HG03064 (cell line): ENCODE measurements at regions not wholly inside any gene's neighbourhood (a gene's known extent, or its start where the extent isn't known, plus 50 kb on each side); places are given as distances from the start of the nearest gene placed in this dataset.
"Not testable (repeated sequence)": the region's sequence is repeated elsewhere in the genome, so short reads cannot be mapped to it uniquely, and the experiment has no call there.

Source experiments
- ATAC-seq: cut with Tn5 transposase; IDR thresholded peaks from one replicate; pipeline ENCODE4 v1.9.1; 2021; ENCODE audit warnings: low read depth; ENCODE audit not compliant: unreplicated experiment

DNA sequence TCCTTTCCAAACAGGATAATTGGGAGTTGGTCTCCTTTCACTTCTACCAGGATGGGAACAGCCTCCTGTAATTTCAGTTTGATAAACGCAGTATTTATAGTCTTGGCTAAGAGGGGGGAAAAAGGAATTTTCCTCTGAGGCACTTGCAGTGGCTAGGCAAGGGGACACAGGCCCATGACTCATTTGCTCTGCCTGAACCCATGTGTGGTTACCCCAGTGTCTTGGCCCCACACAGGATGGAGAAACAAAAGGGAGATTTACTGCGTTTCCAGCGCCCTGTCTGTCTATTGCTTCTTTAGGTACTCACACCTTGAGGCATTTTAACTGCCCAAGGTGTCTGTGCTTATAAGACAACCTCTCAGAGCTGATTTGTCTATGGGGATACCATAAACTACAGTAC is 74.8 kb upstream of the NEDD9 start:
- no peak for ATAC-seq

GRCh38 chr6:11304946-11305345 is 72.5 kb upstream of the NEDD9 start:
- no peak for ATAC-seq

- ATAC-seq, result not testable (repeated sequence)
Observed at GRCh38 chr6:11299876-11300428, 67.5 kb upstream of the NEDD9 start.

DNA sequence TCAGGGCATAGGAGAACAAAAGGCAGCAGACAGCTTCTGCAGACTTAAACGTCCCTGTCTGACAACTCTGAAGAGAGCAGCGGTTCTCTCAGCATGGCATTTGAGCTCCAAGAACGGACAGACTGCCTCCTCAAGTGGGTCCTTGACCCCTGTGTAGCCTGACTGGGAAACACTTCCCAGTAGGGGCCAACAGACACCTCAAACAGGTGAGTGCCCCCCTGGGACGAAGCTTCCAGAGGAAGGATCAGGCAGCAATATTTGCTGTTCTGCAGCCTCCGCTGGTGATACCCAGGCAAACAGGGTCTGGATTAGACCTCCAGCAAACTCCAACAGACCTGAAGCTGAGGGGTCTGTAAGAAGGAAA is 66.9 kb upstream of the NEDD9 start:
- ATAC-seq, result not testable (repeated sequence)

- ATAC-seq, result no peak
Observed at GRCh38 chr6:11298651-11299420, 66.4 kb upstream of the NEDD9 start.

GRCh38 chr6:11297376-11297729 is 64.9 kb upstream of the NEDD9 start:
- no peak for ATAC-seq

DNA sequence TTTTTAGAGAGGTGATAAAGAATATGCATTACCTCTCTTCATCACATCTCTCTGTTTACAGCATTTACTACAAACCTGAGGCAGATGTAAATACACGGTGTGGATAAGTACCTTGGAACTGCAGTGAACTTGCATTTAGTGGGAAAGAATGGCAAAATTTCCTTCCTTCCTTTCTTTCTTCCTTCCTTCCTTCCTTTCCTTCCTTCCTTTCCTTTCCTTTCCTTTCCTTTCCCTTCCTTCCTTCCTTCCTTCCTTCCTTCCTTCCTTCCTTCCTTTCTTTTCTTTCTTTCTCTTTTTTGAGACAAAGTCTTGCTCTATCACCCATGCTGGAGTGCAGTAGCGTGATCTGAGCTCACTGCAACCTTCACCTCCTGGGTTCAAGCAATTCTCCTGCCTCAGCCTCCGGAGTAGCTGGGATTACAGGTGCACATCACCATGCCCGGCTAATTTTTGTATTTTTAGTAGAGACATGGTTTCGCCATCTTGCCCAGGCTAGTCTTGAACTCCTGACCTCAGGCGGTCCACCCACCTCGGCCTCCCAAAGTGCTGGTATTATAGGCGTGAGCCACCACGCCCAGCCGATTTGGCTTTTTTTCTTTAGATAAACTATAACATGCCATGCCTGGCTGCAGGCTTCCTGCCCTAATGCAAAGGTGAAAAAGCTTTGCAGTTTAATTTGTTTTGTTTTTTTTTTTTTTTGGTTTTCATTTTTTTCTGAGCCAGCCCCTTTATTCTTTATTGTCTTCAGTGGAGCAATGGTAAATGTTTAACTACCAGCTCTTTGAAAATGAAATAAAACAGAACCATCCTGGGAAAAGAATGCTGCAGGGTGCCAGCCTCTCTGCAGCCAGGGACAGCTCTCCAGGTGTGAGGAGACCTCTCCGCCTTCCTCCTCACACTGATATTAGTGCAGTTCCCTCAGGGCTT is 64.2 kb upstream of the NEDD9 start:
- ATAC-seq, result no peak

DNA sequence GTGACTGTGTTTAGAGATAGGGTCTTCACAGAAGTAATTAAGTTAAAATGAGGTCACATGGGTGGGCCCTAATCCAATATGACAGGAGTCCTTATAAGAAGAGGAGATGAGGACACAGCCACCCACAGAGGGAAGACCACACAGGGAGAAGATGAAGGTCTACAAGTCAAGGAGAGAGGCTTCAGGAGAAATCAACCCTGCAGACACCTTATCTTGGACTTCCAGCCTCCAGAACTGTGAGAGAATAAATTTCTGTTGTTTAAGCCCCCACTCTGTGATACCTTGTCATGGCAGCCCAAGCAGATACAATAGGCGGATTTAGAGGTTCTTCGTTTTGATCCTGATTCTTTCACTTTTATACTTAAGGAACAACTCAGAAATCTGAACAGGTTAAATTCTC is 63.5 kb upstream of the NEDD9 start:
- no peak for ATAC-seq

DNA sequence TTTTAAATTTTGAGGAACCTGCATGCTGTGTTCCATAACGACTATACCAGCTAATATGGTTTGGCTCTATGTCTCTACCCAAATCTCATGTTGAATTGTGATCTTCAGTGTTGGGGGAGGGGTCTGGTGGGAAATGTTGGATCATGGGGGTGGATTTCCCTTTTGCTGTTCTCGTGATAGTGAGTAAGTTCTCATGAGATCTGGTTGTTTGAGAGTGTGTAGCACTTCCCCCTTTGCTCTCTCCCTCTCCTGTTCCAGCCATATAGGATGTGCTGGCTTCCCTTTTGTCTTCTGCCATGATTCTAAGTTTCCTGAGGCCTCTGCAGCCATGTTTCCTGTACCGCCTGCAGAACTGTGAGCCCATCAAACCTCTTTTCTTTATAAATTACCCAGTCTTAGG is 61.8 kb upstream of the NEDD9 start:
- ATAC-seq, result no peak

DNA sequence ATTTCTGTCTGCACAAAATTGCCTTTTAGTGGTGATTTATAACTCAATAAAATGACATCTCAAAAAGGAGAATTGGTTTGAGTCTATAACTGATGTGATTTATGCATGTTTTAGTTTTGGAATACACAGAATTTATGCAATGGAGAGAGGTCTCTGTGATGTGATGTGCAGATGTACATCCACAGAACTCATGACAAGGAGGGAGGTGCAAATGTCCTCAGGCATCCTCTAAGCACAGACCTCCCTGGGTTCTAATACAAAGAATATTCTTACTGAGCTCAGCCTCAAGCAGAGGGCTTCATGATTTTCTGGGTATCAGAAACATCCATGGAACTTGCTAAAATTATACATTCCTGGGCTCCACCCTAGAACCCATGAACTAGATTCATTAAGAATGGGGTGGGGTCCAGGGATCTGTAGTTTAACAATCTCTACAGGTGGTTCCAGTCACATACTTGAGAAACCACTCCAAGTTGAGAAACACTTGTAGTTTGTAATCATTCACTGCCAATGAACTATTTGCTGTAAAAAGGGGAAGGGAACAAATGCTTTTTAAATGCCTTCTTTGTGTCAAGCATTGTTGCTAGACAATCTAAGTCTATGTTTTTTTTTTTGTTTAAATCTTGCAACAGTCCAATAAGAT is 60.2 kb upstream of the NEDD9 start:
- ATAC-seq, result no peak

GRCh38 chr6:11292091-11292490 is 59.6 kb upstream of the NEDD9 start:
- no peak for ATAC-seq

GRCh38 chr6:11291582-11291981 is 59.1 kb upstream of the NEDD9 start:
- no peak for ATAC-seq

DNA sequence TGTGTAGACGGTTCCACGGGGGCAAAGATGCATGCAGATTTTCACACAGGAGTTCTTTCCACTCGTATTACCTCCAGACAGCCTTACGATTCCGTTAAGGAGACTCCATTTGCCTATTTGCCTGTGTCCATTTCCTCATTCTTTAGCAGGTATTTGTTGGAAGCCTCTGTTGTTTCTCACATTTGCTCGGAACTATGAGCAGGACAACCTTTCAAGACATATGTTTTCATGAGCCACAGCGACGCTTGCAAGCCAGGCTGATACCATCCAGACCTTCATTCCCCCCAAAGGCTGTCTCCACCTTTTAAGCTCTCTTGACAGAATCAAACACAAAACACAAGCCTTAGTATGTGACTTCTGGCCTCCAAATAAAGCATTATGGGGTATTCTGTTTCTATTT is 57.6 kb upstream of the NEDD9 start:
- no peak for ATAC-seq

- ATAC-seq, result no peak
Observed at GRCh38 chr6:11288065-11288464, 55.6 kb upstream of the NEDD9 start.

- ATAC-seq, result no peak
Observed at GRCh38 chr6:11284996-11285395, 52.5 kb upstream of the NEDD9 start.

DNA sequence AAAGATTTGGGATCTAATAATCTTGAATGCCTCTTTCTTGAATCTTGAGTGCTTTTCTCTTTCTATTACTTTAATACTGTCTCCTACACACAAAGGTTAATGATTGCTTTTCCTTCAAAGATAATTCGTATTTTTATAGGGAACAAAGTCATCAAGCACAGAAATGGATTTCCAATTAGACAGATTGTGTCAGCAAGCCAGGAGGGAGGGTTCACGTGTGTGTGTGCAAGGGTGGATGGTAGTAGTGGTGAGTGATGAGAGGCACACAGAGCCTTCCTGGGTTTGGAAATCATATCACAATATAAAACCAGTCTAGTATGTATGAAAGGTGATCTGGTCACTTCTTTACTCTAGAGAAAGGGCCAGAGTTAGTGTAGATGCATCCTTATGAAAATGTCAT is 51.2 kb upstream of the NEDD9 start:
- no peak for ATAC-seq

GRCh38 chr6:11282875-11283274 is 50.4 kb upstream of the NEDD9 start:
- ATAC-seq, result no peak
